ENCODE measurements at regions not wholly inside any gene's neighbourhood (a gene's known extent, or its start where the extent isn't known, plus 50 kb on each side); places are given as distances from the start of the nearest gene placed in this dataset.

DNA sequence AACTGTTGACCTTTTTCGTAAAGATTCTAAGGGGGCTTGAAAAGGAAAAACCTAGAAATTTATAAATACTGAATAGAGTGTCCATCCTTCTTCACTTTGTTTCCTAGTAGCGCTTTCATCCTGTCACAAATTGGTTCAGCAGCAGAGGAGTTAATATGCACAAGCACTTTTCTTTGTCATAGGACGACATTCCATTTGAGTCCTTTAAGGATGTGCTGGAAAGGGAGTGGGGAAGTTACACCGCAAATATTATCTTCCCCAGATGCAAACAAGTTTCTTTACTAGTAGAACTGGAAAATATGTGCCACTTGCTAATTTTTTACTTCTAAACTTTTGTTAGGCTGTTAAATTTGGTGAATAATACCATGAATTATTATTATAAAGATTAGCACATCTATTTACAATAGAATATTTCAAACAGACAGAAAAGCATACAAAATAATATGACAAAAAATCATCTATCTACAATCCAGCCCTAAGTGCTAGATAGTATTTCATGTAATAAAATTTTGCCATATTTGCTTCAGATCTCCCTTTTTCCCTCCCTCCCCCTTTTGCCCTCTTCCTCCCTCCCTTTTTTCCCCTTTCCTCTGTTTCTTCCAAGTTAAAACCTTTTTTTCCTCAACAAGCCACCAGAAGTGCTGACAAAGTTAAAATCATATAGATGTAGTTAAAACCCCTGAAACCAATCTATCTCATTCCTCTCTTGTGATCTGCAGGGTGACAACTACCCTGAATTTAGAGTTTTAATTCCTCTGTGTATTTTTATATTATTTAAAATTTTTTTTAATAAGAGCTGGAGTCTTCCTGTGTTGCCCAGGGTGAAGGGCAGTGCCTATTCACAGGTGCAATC is 50.5 kb upstream of the MAP4K3 start:
- ATAC-seq (ENCODE audit: insufficient read depth, low FRiP score) (no peak), DNase-seq (no peak)
- Histone ChIP-seq H3K27ac (ENCODE audit: low read depth in 1 of 2, low read length in 1 of 2) (no peak overlapping the region), H3K36me3 (ENCODE audit: control insufficient read depth in 4 of 4, insufficient read depth in 4 of 4, low read length in 4 of 4) (no peaks in the 10 kb centered on the region), H3K9ac (ENCODE audit: insufficient read depth in 1 of 2, low read length in 2 of 2) (no peak overlapping the region), H3K27me3 (ENCODE audit: control insufficient read depth in 3 of 3, insufficient read depth in 3 of 3, low read length in 2 of 3) (no peaks in the 10 kb centered on the region), H3K4me1 (ENCODE audit: control insufficient read depth in 5 of 5, insufficient read depth in 5 of 5, low read length in 5 of 5) (peaks cover 0 to 8% (median 4%) of the 10 kb centered on the region in 5 donors), H3K4me3 (no peak overlapping the region), H3K9me3 (ENCODE audit: control insufficient read depth in 4 of 4, insufficient read depth in 3 of 4, low read length in 3 of 4) (no peaks in the 10 kb centered on the region)
- TF ChIP-seq, protein P1, sequence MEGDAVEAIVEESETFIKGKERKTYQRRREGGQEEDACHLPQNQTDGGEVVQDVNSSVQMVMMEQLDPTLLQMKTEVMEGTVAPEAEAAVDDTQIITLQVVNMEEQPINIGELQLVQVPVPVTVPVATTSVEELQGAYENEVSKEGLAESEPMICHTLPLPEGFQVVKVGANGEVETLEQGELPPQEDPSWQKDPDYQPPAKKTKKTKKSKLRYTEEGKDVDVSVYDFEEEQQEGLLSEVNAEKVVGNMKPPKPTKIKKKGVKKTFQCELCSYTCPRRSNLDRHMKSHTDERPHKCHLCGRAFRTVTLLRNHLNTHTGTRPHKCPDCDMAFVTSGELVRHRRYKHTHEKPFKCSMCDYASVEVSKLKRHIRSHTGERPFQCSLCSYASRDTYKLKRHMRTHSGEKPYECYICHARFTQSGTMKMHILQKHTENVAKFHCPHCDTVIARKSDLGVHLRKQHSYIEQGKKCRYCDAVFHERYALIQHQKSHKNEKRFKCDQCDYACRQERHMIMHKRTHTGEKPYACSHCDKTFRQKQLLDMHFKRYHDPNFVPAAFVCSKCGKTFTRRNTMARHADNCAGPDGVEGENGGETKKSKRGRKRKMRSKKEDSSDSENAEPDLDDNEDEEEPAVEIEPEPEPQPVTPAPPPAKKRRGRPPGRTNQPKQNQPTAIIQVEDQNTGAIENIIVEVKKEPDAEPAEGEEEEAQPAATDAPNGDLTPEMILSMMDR (IDR thresholded peaks at IDR 0.05; ENCODE audit: control extremely low read depth, extremely low read depth) = no peak
- 42 to 52% methylated on average over 4 of the region's 4 CpGs for WGBS, 2 donors

DNA sequence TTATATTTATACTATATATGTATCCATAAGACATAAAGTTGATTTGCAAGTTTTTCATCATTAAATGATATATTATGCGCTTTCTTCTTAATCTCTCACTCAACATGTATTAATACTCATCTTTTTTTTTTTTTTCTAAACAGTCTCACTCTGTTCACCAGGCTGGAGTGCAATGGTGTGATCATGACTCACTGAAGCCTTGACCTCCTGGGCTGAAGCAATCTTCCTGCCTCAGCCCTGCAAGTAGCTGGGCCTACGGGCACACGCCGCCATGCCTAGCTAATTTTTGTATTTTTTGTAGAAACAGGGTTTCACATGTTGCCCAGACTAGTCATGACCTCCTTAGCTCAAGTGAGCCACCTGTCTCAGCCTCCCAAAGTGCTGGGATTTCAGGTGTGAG is 51.4 kb upstream of the MAP4K3 start:
- Histone ChIP-seq H3K9ac (ENCODE audit: insufficient read depth in 1 of 2, low read length in 2 of 2) (no peak overlapping the region), H3K4me1 (ENCODE audit: control insufficient read depth in 5 of 5, insufficient read depth in 5 of 5, low read length in 5 of 5) (peaks cover 0 to 8% (median 4%) of the 10 kb centered on the region in 5 donors), H3K9me3 (ENCODE audit: control insufficient read depth in 4 of 4, insufficient read depth in 3 of 4, low read length in 3 of 4) (no peaks in the 10 kb centered on the region), H3K4me3 (no peak overlapping the region), H3K36me3 (ENCODE audit: control insufficient read depth in 4 of 4, insufficient read depth in 4 of 4, low read length in 4 of 4) (no peaks in the 10 kb centered on the region), H3K27me3 (ENCODE audit: control insufficient read depth in 3 of 3, insufficient read depth in 3 of 3, low read length in 2 of 3) (no peaks in the 10 kb centered on the region), H3K27ac (ENCODE audit: low read depth in 1 of 2, low read length in 1 of 2) (no peak overlapping the region)
- DNase-seq (no peak), ATAC-seq (ENCODE audit: insufficient read depth, low FRiP score) (no peak)
- WGBS, 2 donors = 75 to 78% methylated on average over 4 of the region's 4 CpGs
- TF ChIP-seq, protein P1 (IDR thresholded peaks at IDR 0.05; ENCODE audit: control extremely low read depth, extremely low read depth) = no peak

DNA sequence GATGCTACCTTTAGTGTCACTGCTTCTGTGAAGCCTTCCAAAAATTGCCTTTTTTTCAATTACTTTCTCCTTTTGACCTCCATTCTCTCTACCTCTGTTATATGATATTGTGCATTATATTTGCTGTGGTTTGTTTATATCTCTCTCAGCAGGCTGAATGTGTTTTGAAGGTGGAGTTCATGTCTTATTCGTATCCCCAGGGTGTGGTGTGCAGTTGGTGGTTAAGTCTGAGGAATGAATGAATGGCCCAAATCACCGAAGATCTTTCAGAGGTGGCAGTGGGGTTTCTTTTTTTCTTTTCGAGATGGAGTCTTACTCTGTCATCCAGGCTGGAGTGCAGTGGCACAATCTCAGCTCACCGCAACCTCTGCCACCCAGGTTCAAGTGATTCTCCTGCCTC is 53.5 kb upstream of the MAP4K3 start:
- 91 to 93% methylated on average over 4 of the region's 4 CpGs for WGBS, 2 donors
- Histone ChIP-seq H3K9me3 (ENCODE audit: control insufficient read depth in 4 of 4, insufficient read depth in 3 of 4, low read length in 3 of 4) (no peaks in the 10 kb centered on the region), H3K27ac (ENCODE audit: low read depth in 1 of 2, low read length in 1 of 2) (no peak overlapping the region), H3K4me1 (ENCODE audit: control insufficient read depth in 5 of 5, insufficient read depth in 5 of 5, low read length in 5 of 5) (peaks cover 0 to 11% (median 6%) of the 10 kb centered on the region in 5 donors), H3K36me3 (ENCODE audit: control insufficient read depth in 4 of 4, insufficient read depth in 4 of 4, low read length in 4 of 4) (no peaks in the 10 kb centered on the region), H3K4me3 (no peak overlapping the region), H3K9ac (ENCODE audit: insufficient read depth in 1 of 2, low read length in 2 of 2) (no peak overlapping the region), H3K27me3 (ENCODE audit: control insufficient read depth in 3 of 3, insufficient read depth in 3 of 3, low read length in 2 of 3) (no peaks in the 10 kb centered on the region)
- no peak for DNase-seq
- TF ChIP-seq, protein P1 (IDR thresholded peaks at IDR 0.05; ENCODE audit: control extremely low read depth, extremely low read depth) = no peak
- ATAC-seq (ENCODE audit: insufficient read depth, low FRiP score) = no peak

All from lung (tissue), 11 donors.